ENCODE measurements at regions not wholly inside any gene's neighbourhood (a gene's known extent, or its start where the extent isn't known, plus 50 kb on each side); places are given as distances from the start of the nearest gene placed in this dataset.

DNA sequence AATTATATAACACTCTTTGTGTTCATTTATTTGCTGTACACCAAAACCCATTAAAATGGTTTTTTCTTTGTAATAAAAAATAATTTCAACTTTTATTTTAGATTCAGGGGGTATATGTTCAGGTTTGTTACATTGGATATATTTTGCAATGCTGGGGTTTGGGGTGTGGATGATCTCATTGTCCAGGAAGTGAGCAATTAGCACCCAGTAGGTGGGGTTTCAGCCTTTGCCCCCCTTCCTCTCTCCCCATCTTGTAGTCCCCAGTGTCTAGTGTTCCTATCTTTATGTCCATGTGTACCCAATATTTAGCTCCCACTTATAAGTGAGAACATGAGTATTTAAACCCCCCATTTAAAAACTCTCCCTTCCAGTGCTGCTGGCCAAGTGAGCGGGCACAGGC is 184.6 kb downstream of the RHOU start:
- TF ChIP-seq, protein P1, sequence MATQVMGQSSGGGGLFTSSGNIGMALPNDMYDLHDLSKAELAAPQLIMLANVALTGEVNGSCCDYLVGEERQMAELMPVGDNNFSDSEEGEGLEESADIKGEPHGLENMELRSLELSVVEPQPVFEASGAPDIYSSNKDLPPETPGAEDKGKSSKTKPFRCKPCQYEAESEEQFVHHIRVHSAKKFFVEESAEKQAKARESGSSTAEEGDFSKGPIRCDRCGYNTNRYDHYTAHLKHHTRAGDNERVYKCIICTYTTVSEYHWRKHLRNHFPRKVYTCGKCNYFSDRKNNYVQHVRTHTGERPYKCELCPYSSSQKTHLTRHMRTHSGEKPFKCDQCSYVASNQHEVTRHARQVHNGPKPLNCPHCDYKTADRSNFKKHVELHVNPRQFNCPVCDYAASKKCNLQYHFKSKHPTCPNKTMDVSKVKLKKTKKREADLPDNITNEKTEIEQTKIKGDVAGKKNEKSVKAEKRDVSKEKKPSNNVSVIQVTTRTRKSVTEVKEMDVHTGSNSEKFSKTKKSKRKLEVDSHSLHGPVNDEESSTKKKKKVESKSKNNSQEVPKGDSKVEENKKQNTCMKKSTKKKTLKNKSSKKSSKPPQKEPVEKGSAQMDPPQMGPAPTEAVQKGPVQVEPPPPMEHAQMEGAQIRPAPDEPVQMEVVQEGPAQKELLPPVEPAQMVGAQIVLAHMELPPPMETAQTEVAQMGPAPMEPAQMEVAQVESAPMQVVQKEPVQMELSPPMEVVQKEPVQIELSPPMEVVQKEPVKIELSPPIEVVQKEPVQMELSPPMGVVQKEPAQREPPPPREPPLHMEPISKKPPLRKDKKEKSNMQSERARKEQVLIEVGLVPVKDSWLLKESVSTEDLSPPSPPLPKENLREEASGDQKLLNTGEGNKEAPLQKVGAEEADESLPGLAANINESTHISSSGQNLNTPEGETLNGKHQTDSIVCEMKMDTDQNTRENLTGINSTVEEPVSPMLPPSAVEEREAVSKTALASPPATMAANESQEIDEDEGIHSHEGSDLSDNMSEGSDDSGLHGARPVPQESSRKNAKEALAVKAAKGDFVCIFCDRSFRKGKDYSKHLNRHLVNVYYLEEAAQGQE (IDR thresholded peaks at IDR 0.05; ENCODE audit: borderline replicate concordance), result no peak
- TF ChIP-seq MXI1 (conservative IDR thresholded peaks at IDR 0.05; ENCODE audit: poor library complexity, severe bottlenecking), result no peak
- H3K9me3 ChIP-seq (ENCODE audit: low read length), result no peaks in the 10 kb centered on the region
- no peak overlapping the region for H3K4me3 ChIP-seq (ENCODE audit: low read length)

DNA sequence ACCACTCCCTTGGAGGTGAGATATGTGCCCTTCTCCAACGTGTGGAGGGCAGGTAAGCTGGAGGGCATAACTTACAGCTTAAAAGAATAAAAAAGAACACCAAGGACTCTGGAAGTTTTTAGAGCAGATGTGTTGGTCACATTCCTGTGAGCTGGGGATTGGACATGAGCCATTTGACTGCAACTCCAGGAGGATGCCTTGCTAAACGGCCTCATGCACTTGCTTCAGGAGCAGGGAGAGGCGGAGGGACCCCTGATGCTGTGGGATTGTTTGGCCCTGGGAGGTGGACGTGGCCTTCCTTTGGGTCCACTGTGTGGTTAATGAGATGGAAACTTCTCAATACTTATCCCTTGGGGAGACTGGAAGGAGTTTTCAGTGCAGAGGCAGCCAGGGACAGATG is 185.6 kb downstream of the RHOU start:
- H3K79me2 ChIP-seq (replicated peaks; ENCODE audit: insufficient read depth, low read length), result no peaks in the 10 kb centered on the region
- no peaks in the 10 kb centered on the region for H3K36me3 ChIP-seq (ENCODE audit: insufficient read depth, low read length)
- no peak overlapping the region for H3K4me2 ChIP-seq (ENCODE audit: low read length)
- no peak for TF ChIP-seq EP300 (conservative IDR thresholded peaks at IDR 0.05; ENCODE audit: poor library complexity, severe bottlenecking)
- no peak overlapping the region for H2AFZ ChIP-seq (ENCODE audit: low read depth, low read length)
- no peaks in the 10 kb centered on the region for H3K9me2 ChIP-seq (ENCODE audit: insufficient read depth, low read length)
- H3K27ac ChIP-seq (ENCODE audit: low read length), result no peak overlapping the region
- no peak overlapping the region for H3K9ac ChIP-seq (ENCODE audit: low read length)
- no peaks in the 10 kb centered on the region for H3K9me3 ChIP-seq (ENCODE audit: low read length)
- no peaks in the 10 kb centered on the region for H4K20me1 ChIP-seq (ENCODE audit: insufficient read depth)
- no peaks in the 10 kb centered on the region for H3F3A ChIP-seq (ENCODE audit: insufficient read depth, low read length, poor library complexity, severe bottlenecking)
- no peak overlapping the region for H3K4me3 ChIP-seq (ENCODE audit: low read length)
- no peaks in the 10 kb centered on the region for H3K27me3 ChIP-seq (ENCODE audit: insufficient read depth, low read depth, low read length)

More for the DNA sequence above, 184.6 kb downstream of the RHOU start:
- Histone ChIP-seq H2AFZ (ENCODE audit: low read depth, low read length) (no peak overlapping the region), H3F3A (ENCODE audit: insufficient read depth, low read length, poor library complexity, severe bottlenecking) (no peaks in the 10 kb centered on the region), H3K27me3 (ENCODE audit: insufficient read depth, low read depth, low read length) (no peaks in the 10 kb centered on the region), H3K9me2 (ENCODE audit: insufficient read depth, low read length) (no peaks in the 10 kb centered on the region), H4K20me1 (ENCODE audit: insufficient read depth) (no peaks in the 10 kb centered on the region), H3K79me2 (replicated peaks; ENCODE audit: insufficient read depth, low read length) (no peaks in the 10 kb centered on the region), H3K27ac (ENCODE audit: low read length) (no peak overlapping the region), H3K4me2 (ENCODE audit: low read length) (no peak overlapping the region), H3K9ac (ENCODE audit: low read length) (no peak overlapping the region), H3K36me3 (ENCODE audit: insufficient read depth, low read length) (no peaks in the 10 kb centered on the region)

DNA sequence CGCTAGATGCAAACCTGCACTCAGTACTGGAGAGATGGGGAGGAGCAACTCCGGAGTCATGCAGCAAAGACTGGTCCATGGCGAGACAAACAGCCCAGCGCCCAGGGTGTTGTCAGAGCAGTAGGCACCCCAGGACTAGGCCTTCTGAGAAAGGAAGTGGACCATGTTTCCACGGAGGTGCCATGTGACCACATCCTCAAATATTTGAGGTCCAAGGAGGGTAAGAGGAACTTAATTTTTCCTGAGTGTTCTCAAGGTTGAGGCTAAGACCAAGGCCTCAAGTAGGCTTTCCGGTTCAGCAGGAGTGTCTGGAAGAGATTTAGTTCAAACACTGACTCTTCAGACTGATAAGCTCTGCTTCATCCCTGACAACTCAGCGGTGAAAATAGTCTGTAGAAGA is 186.2 kb downstream of the RHOU start:
- H3K27ac ChIP-seq (ENCODE audit: low read length), result no peak overlapping the region
- H3K4me2 ChIP-seq (ENCODE audit: low read length), result no peak overlapping the region
- no peaks in the 10 kb centered on the region for H4K20me1 ChIP-seq (ENCODE audit: insufficient read depth)
- no peak overlapping the region for H3K4me3 ChIP-seq (ENCODE audit: low read length)
- no peak overlapping the region for H2AFZ ChIP-seq (ENCODE audit: low read depth, low read length)
- H3K27me3 ChIP-seq (ENCODE audit: insufficient read depth, low read depth, low read length), result no peaks in the 10 kb centered on the region
- TF ChIP-seq TAF1 (IDR thresholded peaks at IDR 0.05; ENCODE audit: low read depth) (no peak), SMC3 (conservative IDR thresholded peaks at IDR 0.05; ENCODE audit: poor library complexity) (no peak), EP300 (conservative IDR thresholded peaks at IDR 0.05; ENCODE audit: poor library complexity, severe bottlenecking) (no peak), RAD21 (conservative IDR thresholded peaks at IDR 0.05) (no peak), EZH2 (IDR thresholded peaks at IDR 0.05; ENCODE audit: borderline replicate concordance, insufficient read depth, low read length, poor library complexity, severe bottlenecking) (no peak), MXI1 (conservative IDR thresholded peaks at IDR 0.05; ENCODE audit: poor library complexity, severe bottlenecking) (no peak), POLR2AphosphoS5 (IDR thresholded peaks at IDR 0.05) (no peak)
- TF ChIP-seq, protein P1 (IDR thresholded peaks at IDR 0.05; ENCODE audit: borderline replicate concordance), result no peak
- TF ChIP-seq, protein P2, sequence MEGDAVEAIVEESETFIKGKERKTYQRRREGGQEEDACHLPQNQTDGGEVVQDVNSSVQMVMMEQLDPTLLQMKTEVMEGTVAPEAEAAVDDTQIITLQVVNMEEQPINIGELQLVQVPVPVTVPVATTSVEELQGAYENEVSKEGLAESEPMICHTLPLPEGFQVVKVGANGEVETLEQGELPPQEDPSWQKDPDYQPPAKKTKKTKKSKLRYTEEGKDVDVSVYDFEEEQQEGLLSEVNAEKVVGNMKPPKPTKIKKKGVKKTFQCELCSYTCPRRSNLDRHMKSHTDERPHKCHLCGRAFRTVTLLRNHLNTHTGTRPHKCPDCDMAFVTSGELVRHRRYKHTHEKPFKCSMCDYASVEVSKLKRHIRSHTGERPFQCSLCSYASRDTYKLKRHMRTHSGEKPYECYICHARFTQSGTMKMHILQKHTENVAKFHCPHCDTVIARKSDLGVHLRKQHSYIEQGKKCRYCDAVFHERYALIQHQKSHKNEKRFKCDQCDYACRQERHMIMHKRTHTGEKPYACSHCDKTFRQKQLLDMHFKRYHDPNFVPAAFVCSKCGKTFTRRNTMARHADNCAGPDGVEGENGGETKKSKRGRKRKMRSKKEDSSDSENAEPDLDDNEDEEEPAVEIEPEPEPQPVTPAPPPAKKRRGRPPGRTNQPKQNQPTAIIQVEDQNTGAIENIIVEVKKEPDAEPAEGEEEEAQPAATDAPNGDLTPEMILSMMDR (IDR thresholded peaks at IDR 0.05; ENCODE audit: poor library complexity, severe bottlenecking), result no peak
- no peaks in the 10 kb centered on the region for H3K9me3 ChIP-seq (ENCODE audit: low read length)
- no peaks in the 10 kb centered on the region for H3K79me2 ChIP-seq (replicated peaks; ENCODE audit: insufficient read depth, low read length)
- no peak overlapping the region for H3K9ac ChIP-seq (ENCODE audit: low read length)
- no peaks in the 10 kb centered on the region for H3F3A ChIP-seq (ENCODE audit: insufficient read depth, low read length, poor library complexity, severe bottlenecking)
- H3K9me2 ChIP-seq (ENCODE audit: insufficient read depth, low read length), result no peaks in the 10 kb centered on the region
- no peaks in the 10 kb centered on the region for H3K36me3 ChIP-seq (ENCODE audit: insufficient read depth, low read length)
